Right lobe of liver (tissue), 6 donors: ENCODE measurements at regions not wholly inside any gene's neighbourhood (a gene's known extent, or its start where the extent isn't known, plus 50 kb on each side); places are given as distances from the start of the nearest gene placed in this dataset.

ENCODE experiments used
- ATAC-seq, 4 donors: fragments of 200-7000 bp; cut with Tn5 transposase; one replicate each; pipeline ENCODE4 v1.9.1; 2020; ENCODE audit warnings: mild to moderate bottlenecking in 4 of 4, moderate library complexity in 4 of 4
- DNase-seq, 3 donors: peaks; one replicate each; pipeline ENCODE4 v3.0.0-alpha.2; 2020
- H3K27ac ChIP-seq, 3 donors: fragments of 200-600 bp; one replicate each; pipeline ENCODE4 v1.8.0; 2022
- H3K27me3 ChIP-seq, 2 donors: fragments of 200-600 bp; one replicate each; pipeline ENCODE4 v1.8.0; 2022
- H3K36me3 ChIP-seq, 4 donors: fragments of 200-600 bp; sonication (generic) in 1 of 4; one replicate each; pipeline versions ENCODE4 v1.5.1 to v1.8.0; 2017 to 2022; ENCODE audit warnings: control low read depth in 1 of 4
- H3K4me1 ChIP-seq, 4 donors: fragments of 200-600 bp; sonication (generic) in 1 of 4; one replicate each; pipeline versions ENCODE4 v1.5.1 to v1.8.0; 2017 to 2022; ENCODE audit warnings: control low read depth in 1 of 4
- H3K4me3 ChIP-seq, 3 donors: fragments of 200-600 bp; one replicate each; pipeline ENCODE4 v1.8.0; 2022
- H3K9me3 ChIP-seq, 4 donors: fragments of 200-600 bp; sonication (generic) in 1 of 4; one replicate each; pipeline versions ENCODE4 v1.5.1 to v1.8.0; 2017 to 2022; ENCODE audit warnings: control low read depth in 1 of 4
- POLR2A ChIP-seq: fragments of 450-650 bp; IDR thresholded peaks from one replicate; pipeline ENCODE4 v1.6.1; 2017; ENCODE audit warnings: antibody characterized with exemption, mild to moderate bottlenecking
- WGBS: methylation state at CpG from one replicate; pipeline ENCODE4 v1.1.6; 2018; ENCODE audit warnings: low coverage, low lambda C conversion rate; ENCODE audit not compliant: insufficient coverage; ENCODE audit errors: missing lambda C conversion rate; 5-methylcytosine and 5-hydroxymethylcytosine counted together
- intact Hi-C, 2 donors: fragments of 100-400 bp; cut with DNase I; formaldehyde crosslinking; loops; one replicate each; pipeline versions ENCODE4 v1.11.2 to v1.14.1; 2022
- TF ChIP-seq, protein P1 (sequence below), 4 donors: fragments of 200-600 bp in 3 of 4; fragments of 450-650 bp in 1 of 4; IDR thresholded peaks; one replicate each; pipeline versions ENCODE4 v1.5.1 to v1.8.0; 2016 to 2022; ENCODE audit warnings: antibody characterized with exemption in 4 of 4, mild to moderate bottlenecking in 2 of 4
- donor health status: DM: no; HTN: yes; CAD: no.
- donor health status: DM: no; HTN: no; CAD: no.
- donor health status: DM: no; HTN: no; CAD: no.
- donor health status: DM: no; HTN: yes; CAD: no.
- donor health status: DM: no; HTN: yes; CAD: no.

DNA sequence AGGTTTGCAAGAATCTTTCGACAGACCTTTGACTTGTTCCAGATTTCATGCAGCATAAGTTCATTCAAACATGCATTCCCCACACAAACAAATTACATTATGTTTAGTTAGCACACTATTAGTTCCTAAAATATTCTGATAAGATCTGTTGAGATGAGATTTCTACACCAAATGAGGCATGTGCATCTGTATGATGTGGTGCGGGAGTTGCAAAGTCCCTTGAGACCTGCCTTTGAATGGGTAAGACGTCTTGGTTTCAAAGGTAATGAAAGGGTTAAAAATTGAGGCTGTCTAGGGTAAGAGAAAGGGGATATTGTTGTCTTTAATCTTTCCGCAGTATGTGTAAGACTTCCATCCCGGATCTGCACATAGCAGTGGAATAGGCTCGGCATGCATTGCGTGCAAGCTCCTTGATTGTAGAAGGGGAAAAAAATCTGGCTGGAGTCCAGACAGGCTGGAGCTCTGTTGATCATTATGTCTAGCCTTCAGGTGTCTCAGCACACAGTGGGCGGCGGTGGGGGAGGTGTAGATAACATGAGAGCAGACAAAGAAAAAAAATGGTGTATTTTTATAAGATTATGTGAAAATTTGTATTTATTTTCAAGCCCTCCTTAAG is 296.6 kb downstream of the PTPRC start:
- DNase-seq (peak; percentile 47 to 60 (median 57)), ATAC-seq (peak; percentile 43 to 53 (median 48))
- no peak for TF ChIP-seq POLR2A
- TF ChIP-seq, protein P1, sequence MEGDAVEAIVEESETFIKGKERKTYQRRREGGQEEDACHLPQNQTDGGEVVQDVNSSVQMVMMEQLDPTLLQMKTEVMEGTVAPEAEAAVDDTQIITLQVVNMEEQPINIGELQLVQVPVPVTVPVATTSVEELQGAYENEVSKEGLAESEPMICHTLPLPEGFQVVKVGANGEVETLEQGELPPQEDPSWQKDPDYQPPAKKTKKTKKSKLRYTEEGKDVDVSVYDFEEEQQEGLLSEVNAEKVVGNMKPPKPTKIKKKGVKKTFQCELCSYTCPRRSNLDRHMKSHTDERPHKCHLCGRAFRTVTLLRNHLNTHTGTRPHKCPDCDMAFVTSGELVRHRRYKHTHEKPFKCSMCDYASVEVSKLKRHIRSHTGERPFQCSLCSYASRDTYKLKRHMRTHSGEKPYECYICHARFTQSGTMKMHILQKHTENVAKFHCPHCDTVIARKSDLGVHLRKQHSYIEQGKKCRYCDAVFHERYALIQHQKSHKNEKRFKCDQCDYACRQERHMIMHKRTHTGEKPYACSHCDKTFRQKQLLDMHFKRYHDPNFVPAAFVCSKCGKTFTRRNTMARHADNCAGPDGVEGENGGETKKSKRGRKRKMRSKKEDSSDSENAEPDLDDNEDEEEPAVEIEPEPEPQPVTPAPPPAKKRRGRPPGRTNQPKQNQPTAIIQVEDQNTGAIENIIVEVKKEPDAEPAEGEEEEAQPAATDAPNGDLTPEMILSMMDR (IDR thresholded peaks at IDR 0.05) = no peak
- H3K9me3 ChIP-seq = no peaks in the 10 kb centered on the region
- no peaks in the 10 kb centered on the region for H3K4me1 ChIP-seq
- intact Hi-C loops = no loop called here
- peak overlapping the region; percentile 23 to 64 (median 36) for H3K27ac ChIP-seq
- H3K27me3 ChIP-seq = no peaks in the 10 kb centered on the region
- WGBS = 7% methylated on average over 9 of the region's 9 CpGs
- H3K36me3 ChIP-seq = no peaks in the 10 kb centered on the region
- peak overlapping the region; percentile 7 to 51 (median 30) for H3K4me3 ChIP-seq

DNA sequence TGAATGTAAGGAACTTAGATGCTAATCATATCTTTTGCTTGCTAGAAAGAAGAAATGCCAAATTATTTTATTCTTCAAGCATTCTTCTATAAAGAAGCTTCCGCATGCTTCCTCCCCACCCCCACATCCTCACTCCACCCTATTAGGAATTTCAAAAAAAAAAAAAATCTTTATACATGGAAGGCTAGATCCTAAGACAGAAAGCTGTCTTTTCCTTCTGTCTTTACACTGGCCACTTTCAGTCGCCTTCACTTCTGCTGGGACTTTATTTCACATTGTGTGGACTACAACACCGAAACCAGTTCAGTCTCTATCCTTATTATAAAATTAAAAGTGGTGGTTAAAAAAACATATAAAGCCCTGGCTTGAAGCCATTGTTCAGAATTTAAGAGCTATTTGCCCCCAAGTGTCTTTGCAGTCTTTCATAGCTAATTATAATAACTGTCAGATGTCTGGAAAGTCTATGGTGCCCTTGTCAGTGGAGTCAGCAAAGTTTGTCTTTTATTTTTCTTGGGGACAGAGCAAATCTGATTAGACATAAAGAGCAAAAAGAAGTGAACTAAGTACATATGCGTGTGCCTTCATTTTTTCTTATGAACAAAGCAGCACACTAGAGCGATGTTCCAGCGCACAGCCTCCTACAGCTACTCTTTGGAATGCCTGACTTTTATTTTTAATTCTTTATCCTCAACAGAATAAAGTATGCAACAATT is 297.7 kb downstream of the PTPRC start:
- H3K36me3 ChIP-seq = no peaks in the 10 kb centered on the region
- WGBS = 27% methylated on average over 6 of the region's 6 CpGs
- no peaks in the 10 kb centered on the region for H3K4me1 ChIP-seq
- H3K4me3 ChIP-seq = peak overlapping the region; percentile 30 to 51 (median 42)
- intact Hi-C loops = no loop called here
- no peak for TF ChIP-seq POLR2A
- TF ChIP-seq, protein P1 (IDR thresholded peaks at IDR 0.05) = no peak
- H3K27ac ChIP-seq = peak overlapping the region; percentile 12 to 64 (median 23)
- H3K9me3 ChIP-seq = no peaks in the 10 kb centered on the region
- ATAC-seq = peak in 3 of 4 donors; percentile 19 to 47 (median 31)
- H3K27me3 ChIP-seq = no peaks in the 10 kb centered on the region
- DNase-seq = no peak

DNA sequence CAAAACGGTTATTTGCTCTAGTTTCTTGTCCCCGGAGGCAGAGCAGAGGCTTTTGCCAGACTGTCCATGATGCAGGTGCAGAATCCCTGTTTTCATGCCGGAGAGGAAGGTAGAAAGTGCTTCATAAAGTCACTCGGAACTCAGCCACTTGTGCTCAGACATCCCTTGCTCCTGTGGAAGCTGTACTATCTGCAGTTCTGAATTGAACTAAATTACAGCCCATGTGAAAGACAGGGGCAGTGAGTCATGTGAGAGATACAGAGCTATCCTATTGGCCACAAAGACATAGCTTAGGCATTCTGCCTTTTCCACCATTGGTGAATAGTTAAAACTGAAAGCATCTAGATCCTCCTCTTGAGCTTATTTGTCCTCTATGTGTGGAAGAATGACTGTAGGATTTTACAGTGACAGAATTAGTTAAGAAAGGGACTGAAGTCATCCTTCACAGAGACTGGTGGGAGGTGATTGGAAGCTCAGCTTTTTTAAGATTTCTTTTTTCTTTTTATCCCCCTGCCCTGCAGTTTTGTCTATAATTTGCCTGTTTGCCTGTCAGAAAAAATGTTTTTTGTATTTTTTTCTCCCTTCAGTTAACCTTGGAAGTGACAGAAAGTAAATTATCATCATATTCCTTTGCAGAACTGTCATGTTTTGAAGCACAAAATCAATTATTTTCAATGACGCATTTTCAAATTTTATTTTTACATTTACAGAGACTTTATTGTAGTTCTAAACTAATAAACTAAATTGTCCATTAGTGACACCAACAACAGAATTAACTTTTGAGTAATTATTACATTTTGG is 298.6 kb downstream of the PTPRC start:
- peak overlapping the region; percentile 12 to 64 (median 23) for H3K27ac ChIP-seq
- H3K36me3 ChIP-seq = no peaks in the 10 kb centered on the region
- no peaks in the 10 kb centered on the region for H3K27me3 ChIP-seq
- ATAC-seq (peak; percentile 90 to 97 (median 92)), DNase-seq (no peak)
- H3K4me1 ChIP-seq = no peaks in the 10 kb centered on the region
- intact Hi-C loops = no loop called here
- no peaks in the 10 kb centered on the region for H3K9me3 ChIP-seq
- TF ChIP-seq, protein P1 (IDR thresholded peaks at IDR 0.05) = no peak
- TF ChIP-seq POLR2A = peak; percentile 78
- 25% methylated on average over 5 of the region's 5 CpGs for WGBS
- H3K4me3 ChIP-seq = peak overlapping the region; percentile 30 to 51 (median 42)

DNA sequence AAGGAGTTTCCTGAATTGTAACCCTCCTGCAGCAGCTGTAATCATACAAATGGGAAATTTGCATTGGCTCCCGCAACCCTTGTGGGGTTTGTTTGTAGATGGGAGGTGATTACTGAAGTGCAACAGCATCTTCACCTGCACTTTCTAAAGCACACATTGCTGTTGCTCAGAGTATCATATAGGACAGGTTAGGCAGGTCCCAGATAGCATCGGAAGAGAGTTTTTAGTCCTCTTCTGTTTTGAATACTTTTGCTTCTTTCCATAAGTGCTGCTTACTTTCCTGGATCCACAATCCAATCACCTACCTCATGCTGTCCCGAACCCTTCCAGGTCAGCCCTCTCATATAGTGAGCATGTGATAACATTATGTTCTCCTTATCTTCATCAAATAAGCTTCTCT is 300.4 kb downstream of the PTPRC start:
- TF ChIP-seq, protein P1 (IDR thresholded peaks at IDR 0.05) = no peak
- TF ChIP-seq POLR2A = no peak
- intact Hi-C loops = no loop called here
- WGBS = 70% methylated on average over 3 of the region's 3 CpGs
- Histone ChIP-seq H3K4me1 (no peaks in the 10 kb centered on the region), H3K27me3 (no peaks in the 10 kb centered on the region), H3K9me3 (no peaks in the 10 kb centered on the region), H3K4me3 (no peak overlapping the region), H3K27ac (no peak overlapping the region), H3K36me3 (no peaks in the 10 kb centered on the region)
- no peak for ATAC-seq
- DNase-seq = no peak
